GM20000 (cell line): ENCODE measurements at regions not wholly inside any gene's neighbourhood (a gene's known extent, or its start where the extent isn't known, plus 50 kb on each side); places are given as distances from the start of the nearest gene placed in this dataset.
A peak's percentile ranks its signal among the peaks of the same experiment; 100 is the strongest.

Source experiments
- DNase-seq: peaks from one replicate; pipeline ENCODE4 v3.0.0; 2012; ENCODE audit warnings: low spot score
- TF ChIP-seq, protein P1 (sequence below): IDR thresholded peaks from 2 replicates; pipeline ENCODE4 v1.5.1; 2012; ENCODE audit warnings: mild to moderate bottlenecking, control low read depth; ENCODE audit errors: extremely low read depth, missing control alignments

DNA sequence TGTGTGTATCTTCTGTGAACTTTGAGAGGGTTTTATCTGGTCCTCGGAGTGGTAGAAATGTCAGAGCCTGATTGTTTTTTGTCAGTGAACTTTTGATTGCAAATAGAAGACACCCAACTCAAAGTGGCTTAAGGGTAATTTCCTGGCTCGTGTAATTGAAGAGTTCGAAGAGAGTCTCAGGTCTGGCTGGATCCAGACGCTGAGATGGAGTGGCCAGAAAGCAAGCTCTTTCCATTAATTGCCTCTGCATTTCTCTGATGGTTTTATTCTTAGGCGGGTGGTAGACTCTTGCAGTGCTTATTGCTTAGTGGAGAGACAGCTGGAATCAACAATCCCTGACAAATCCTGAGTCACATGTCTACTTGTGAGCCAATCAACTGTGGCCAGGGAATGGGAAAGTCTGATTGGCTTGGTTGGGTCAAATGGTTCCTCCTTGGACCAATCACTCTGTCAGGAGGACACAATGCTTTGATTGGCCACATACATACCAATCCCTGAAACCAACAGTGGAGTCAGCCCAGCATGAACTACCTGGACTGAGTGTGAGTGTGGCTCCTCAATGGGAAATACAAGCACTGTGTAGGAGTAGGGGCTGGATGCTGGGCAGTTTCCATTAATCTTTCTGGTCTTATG lies 330.5 kb downstream of the AACS start:
- TF ChIP-seq, protein P1, sequence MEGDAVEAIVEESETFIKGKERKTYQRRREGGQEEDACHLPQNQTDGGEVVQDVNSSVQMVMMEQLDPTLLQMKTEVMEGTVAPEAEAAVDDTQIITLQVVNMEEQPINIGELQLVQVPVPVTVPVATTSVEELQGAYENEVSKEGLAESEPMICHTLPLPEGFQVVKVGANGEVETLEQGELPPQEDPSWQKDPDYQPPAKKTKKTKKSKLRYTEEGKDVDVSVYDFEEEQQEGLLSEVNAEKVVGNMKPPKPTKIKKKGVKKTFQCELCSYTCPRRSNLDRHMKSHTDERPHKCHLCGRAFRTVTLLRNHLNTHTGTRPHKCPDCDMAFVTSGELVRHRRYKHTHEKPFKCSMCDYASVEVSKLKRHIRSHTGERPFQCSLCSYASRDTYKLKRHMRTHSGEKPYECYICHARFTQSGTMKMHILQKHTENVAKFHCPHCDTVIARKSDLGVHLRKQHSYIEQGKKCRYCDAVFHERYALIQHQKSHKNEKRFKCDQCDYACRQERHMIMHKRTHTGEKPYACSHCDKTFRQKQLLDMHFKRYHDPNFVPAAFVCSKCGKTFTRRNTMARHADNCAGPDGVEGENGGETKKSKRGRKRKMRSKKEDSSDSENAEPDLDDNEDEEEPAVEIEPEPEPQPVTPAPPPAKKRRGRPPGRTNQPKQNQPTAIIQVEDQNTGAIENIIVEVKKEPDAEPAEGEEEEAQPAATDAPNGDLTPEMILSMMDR = no peak
- no peak for DNase-seq

DNA sequence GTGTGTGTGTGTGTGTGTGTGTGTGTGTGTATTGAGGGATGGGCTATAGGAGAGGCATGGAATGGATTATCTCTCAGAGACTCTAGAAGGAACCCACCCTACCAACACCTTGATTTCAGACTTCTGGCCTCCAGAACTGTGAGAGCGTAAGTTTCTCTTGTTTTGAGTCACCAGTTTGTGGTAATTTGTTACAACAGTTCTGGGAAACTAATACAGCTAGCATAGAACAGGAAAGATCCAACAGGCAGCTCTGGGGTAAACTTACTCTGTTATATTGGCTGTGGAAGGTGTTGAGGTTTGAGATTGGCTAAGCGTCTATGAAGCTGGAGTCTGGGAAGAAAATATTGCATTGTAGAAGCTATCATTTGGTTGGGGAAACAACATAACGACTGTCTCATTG lies 334.3 kb downstream of the AACS start:
- DNase-seq = no peak
- TF ChIP-seq, protein P1 = no peak

DNA sequence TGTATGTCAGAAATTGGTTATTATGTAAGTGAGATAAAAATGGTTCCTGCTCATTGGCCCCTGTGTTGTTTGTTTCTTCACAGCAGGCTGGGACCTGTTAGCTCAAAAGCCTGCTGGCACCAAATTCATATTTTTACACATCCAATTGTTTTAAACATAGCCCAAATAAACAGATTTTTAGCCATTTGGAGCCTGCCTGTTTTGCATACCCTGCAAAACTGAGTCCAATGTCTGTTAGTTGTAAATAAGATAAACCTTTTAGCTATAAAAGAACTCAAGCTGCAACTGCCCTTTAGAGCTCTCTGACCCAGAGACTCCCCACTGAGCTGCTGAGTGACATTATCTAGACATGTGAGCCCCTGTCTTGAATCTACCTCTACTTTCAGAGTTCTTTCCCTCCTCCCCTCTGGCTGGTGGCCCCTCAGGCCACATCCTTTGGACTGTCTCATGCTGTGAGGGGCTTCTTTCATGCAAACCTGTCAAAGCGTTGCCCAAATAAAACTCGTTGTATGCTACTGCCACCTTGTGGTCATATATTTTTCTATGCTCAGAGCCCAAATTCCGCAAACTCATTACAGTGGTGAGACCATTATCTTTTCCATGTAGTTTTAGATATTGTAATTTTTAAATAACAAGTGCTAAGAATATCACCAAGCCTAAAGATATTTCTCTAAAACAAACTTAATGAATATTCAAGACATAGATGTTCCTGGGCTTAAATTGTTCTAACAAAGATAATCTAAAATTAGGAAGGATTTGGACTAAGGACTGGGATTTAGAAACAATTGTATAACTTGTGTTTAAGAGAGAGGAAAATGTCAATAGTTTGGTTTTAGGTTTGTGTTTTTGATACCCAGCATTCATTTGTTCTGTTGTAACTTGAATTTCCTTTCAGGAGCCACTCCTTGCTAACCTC lies 337.9 kb downstream of the AACS start:
- DNase-seq = peak; percentile 25

DNA sequence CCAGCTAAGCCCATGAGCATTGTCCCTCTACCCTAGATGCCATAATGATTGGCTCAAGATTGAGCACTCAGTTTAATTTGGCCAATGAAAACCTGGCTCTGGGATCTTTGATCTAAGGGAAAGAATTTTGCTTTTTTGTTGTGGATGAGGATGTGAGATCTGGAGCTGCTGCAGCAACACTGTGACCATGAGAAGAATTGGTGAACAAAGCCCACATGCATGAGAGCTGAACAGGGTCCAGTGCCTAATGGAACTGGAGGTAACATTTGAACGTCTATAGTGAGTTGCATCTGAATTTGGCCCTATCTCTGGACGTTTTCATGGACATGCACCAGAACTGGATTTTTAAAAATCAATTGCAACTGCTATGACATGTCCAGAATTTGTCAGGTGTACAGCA lies 338.6 kb downstream of the AACS start:
- TF ChIP-seq, protein P1 = no peak
- no peak for DNase-seq

More for the DNA sequence above, 337.9 kb downstream of the AACS start:
- TF ChIP-seq, protein P1 = peak; percentile 9

DNA sequence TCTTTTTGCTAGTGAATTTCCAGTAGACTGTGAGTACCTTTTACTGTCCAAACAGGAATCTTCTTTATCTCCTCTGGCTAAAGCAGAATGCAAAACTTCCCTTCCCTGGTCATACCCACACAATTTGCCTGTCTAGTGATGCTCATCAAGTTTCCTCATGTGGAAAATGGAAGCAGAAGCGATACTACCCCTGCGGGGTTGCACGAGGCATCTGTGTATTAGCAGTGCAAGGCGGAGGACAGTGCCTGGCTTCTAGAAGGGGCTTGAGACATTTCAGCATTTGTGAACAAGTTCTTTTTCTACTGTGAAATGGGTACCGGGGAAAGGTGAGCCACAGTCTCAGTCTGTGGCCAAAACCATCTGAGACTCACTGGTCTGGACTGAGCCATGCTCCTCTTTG lies 340.9 kb downstream of the AACS start:
- TF ChIP-seq, protein P1 = no peak

DNA sequence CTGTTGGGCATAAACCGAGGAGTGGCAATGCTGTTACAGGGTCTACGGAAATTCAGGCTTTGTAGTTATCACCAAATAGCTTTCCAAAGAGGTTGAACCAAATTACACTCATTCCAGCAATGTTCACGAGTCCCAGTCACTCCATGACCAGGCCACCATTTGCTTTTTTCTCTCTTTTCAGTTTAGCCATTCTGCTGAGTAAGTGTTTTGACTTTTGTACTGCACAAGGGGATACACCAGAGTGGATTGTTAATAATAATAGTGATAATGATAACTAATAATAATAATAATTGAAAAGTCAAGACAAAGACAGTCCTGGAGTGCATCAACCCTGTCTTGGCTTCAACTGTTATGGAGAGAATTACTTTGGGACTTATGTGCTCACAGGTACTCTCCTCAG lies 343.5 kb downstream of the AACS start:
- DNase-seq = no peak
- TF ChIP-seq, protein P1 = no peak

More for the DNA sequence above, 340.9 kb downstream of the AACS start:
- no peak for DNase-seq

DNA sequence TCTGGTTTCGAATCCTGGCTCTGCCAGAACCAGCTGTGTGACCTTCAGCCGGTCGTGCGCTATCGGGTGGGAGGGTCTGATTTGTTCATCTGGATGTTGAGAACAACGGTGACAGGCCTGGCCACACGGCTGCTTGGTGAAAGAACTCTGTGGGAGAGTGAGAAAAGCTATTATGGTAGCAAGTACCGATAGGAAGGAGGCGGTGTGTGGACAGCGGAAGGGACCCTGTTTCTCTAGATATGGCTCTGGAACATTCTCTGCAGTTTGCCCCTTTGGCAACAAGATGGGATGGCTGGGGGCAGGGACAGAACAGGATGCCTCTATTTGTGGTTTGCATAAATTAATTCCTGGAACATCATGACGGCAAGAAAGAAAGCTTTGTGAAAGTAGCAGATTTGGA lies 347.3 kb downstream of the AACS start:
- TF ChIP-seq, protein P1 = no peak
- DNase-seq = no peak
